NCI-H2029 (cell line): ENCODE measurements at regions not wholly inside any gene's neighbourhood (a gene's known extent, or its start where the extent isn't known, plus 50 kb on each side); places are given as distances from the start of the nearest gene placed in this dataset.

ENCODE experiments used
- DNase-seq: peaks from one replicate; lab custom pipeline; 2025; lab: John Stamatoyannopoulos, UW

DNA sequence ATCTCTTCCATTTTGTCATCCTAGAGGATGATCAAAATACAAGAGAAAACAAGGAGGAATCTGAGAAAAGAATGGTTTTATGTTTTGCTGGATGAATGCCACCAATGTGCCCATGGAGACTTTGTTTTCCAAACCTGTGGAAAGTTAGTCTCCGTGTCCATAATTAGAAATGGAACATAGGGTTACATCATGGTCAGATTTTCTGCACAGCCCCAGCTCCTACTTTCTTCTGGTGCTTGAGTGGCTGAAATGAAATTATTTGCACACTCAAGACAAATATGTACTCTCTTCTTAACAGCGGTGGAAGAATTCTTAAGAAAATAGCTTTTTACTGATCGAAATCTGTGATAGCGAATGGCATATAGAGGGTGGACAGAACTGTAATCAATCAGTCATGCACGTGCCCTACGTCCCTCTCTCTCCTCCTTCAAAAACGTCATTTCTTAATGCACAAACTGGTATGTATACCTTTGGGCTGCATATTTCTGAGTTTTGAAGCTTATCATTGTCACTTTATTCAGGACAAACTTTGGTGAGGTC, 825.2 kb downstream of the AACS start:
- no peak for DNase-seq

DNA sequence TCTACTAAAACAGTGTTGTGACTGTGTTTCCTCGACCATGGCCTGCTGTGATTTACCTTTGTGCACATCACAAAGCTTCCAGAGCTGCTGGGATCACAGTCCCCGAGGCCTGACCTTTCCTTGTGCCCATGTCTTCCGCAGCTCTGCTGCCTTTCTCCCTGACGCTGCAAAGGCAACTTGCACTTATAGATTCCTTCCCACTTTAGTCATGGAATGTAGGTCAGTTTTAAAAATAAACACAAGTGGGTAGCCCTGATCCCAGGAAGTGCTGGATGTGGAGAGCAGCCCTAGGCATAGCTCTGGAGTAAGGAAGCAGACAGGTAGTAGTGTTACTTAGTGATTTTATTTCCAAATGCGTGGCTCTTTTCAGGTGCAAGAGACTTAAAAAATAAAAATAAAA, 825.7 kb downstream of the AACS start:
- no peak for DNase-seq

DNA sequence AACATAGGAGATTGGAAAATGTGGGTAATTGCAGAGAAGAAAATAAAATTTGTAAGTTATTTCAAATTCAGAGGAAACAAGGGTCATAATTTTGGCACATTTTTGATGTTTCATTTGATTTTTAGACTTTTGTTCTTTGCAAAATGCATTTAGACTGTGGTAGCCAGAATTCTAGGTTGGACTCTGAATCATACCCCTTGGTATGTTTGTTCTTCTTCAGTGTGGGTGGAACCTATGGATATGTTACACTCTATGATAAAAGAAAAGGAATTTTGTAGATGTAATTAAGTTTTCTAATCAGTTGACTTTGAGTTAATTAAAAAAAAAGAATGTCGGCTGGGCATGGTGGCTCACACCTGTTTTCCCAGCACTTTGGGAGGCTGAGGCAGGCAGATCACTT, 827.0 kb downstream of the AACS start:
- no peak for DNase-seq

DNA sequence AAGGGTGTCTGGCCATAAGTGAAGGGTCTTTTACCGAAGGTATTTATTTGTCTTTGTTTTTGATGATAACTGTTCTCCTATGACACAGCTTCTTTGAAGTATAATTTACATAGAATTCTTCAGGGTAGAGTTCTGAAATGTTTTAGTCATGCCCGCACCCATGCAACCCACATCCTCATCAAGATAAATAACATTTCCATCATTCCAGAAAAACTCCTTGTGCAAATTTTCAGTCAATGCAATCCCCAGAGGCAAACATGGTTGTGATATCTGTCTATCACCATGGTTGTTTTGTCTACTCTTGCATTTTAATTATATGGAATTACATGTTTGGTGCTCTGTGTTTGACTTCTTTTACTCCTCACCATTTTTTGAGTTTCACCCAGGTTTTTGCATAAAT, 837.8 kb downstream of the AACS start:
- DNase-seq = no peak

DNA sequence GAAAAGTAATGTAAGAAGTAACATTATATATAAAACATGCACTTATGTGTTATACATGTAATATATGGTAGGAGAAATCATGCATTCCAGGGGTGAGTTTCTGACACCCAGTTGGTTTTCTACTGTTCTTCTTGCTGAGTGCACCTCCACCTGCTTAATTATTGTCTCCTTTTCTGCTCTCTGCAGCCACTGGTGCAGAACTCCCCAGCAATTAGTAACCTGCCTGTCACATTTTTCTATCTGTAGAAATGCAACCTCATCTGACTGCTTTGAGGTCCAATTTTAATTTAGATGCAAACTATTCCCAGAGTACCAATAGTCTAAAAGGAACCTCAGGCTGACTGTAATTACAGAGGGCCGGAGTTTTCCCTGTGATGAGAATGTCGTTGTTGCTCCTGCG, 842.1 kb downstream of the AACS start:
- DNase-seq = no peak

DNA sequence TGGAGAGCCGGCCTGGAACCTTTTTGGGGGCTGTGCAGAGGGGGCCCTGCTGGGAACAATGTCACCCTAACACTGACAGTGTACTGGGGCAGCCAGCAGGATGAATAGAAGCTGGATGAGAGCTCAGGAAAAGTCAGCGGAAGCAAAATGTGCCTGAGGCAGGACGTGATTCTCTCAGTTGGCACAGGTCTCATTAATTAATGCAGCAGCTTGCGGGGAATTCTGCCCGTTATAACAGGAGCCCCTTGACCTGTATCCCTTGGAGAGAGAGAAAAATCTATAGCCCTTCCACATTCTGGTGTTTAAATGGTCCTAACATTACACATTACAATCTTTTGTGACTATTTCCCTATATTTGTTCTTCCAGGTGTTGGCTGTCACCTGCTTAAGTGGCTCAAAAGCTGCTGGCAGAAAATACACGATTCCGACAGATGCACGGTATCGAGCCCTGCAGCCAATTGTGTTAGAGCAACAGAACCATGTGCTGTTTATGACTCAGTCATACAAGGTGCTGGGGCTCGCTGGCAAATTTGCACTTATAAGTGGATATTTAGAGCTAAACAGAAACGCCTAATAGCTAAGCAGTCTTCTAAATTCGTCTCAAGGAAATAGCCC, 854.7 kb downstream of the AACS start:
- no peak for DNase-seq

DNA sequence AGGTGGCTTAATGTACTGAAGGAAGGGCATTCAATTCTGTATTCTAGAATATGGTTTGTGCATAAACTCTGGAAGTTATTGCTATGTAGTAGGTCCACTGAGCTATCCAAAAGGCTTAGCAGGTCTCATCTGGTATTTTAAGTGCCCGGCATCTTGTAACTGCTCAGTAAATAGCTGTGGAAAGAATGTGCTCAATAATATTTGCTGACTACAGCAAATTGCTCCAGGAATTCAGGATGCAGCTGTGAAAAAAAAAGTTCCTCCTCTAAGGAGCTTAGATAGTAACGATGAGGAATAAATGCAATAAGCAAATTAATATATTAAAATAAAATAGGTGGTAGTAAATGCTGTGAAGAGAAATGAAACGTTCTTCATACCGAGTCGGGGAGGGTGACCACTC, 857.1 kb downstream of the AACS start:
- no peak for DNase-seq

DNA sequence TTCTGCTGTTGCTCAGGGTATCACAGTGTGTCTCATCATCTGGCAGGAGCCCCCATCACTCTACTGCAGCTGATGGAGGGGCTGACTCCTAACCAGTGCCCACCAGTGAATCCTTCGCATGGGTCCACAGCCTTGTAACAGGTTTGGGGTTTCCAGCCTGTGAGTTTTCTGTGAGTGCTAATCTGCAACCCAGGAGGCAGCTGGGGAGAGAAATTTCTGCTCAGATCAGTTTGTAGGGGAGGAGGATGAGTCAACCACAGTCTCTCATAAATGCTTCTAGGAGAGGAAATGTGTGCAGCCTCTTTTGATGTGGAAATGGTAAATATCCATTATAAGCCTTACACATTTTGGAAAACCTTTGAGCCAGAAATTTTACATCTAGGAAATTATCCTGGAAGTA, 871.3 kb downstream of the AACS start:
- no peak for DNase-seq

DNA sequence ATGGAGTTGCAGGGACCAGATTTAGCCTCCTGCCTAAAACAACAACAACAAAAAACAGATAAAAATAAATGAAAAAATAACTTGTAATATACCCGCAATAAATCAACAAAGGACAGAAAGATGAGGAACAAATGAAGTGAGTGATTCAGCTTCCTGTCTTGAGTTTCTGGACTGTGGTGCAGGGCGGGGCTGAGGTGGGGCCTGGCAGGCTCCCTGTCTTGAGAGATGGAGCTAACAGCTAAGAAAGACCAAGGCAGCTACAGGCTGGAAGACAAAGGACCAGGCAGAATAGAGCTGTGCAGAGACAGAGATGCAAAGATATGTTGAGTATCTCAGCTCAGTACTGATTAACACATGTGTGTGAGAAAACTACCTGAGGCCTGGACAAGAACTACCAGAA, 879.2 kb downstream of the AACS start:
- no peak for DNase-seq

DNA sequence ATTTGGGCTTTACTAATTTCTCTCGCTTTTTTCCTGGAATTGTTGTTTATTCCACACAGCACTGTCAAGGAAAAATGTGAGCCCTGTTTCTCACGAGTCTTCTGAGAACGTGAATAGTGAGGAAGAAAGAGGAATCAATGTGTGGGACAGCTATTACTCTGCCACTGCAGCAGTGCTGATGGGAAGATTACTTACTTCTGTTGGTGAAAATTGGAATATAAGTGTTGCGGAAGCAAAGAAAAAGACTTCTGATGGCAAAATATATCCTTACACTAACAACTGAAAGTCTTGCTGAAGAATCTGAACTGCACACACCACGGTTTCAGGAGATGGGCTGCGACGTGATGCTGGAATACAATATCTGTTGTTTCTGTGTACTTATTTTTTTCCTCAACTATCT, 884.2 kb downstream of the AACS start:
- DNase-seq = no peak

DNA sequence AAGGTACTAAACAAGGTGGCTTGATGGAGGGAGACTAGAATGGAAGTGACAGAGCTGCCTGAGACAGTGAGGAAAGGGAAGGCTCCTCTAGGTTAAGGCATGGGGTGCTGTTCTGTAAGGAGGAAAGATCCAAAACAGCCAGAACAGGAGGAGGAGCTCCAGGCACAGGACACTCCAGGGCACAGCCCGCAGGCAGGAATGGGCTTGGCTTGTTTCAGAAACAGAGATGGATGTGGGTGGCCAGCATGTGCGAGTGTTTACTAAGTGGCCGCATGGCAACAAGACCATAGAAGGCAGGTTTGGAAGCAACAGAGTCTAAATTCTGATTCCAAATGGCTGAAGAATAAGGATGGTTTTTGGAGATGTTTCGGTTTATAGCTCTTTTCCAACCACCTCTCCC, 889.1 kb downstream of the AACS start:
- DNase-seq = no peak

DNA sequence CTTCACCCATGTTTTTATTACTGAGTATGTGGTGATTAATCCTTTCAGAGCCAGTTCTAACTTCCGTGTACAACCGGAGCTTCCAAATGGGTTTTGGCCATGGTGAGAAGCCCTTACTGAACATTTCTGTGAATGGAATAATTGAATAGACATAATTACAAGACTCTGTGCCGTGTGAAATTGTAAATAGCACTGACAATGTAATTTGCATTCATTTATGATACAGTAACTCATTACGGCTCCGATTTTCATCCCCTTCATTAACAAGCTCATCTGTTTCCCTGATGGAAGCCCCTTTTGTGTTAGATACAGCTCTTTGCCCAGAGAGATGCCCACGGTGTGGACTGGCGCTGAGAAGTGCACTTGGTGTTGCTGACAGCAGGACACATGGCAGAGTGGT, 891.0 kb downstream of the AACS start:
- DNase-seq = no peak

DNA sequence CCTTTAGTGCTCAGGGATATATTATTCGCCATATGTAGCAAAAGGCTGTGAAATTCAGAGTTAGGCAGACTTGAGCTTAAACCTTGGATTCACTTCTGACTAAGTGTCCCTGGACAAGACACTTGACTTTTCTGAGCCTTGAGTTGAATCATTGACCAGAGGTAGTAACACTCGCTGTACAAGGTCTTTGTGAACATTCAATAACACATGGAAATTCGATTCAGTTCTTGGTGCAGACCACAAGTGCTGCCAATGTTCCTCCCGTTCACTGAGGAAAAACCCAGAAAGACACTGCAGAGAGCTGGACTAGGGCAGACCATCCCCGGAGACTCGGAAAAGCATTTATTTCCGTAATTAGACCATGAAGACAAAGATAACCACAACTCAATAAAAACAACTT, 901.4 kb downstream of the AACS start:
- DNase-seq = no peak

DNA sequence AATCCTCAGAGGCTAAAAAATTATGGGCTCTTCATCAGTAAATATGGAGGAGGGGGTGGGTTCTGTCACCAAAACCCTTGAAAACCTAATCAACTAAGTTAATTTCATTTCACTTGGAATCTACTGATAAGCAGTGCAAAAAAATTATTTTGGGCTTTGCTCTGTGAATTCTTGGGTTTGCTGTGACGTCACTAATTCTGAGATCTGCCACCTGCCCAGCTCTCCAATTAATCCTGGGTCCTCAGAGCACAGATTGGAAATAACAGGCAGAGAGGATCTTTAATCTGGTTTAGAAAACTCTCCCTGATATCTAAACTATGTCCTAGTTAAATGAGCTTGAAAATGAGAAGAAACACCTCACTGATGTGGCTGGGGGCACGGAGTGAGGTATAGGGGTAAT, 903.2 kb downstream of the AACS start:
- no peak for DNase-seq

DNA sequence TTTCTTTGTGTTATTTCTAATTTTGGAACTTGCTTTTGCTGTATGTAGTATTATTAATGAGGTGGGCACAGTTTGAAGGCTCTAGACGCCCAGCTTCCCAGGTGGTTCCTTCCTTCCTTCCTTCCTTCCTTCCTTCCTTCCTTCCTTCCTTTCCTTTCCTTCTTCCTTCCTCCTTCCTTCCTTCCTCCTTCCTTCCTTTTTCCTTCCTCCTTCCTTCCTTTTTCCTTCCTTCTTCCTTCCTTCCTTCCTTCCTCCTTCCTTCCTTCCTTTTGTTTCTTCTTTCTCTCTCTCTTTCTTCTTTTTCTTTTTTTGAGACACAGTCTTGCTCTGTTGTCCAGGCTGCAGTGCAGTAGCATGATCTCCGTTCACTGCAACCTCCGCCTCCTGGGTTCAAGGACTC, 906.7 kb downstream of the AACS start:
- DNase-seq = no peak

DNA sequence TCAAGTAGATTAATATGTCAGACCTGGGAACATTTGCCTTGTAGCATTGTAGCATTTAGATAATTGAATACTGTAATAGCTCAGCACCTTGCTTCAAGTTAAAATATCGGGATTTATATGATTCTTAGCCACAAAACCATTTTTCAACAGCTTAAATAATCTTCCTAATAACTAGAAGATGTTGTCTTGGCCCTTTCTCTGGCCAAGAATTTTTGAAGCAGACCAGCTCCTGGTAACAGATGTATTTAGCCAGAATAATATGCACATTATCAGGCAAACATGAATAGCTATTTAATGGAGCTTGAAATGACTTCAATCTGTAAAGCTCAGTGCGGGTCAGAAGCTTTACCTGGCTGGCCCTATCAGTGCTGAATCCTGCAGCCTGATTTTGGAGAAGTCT, 913.1 kb downstream of the AACS start:
- DNase-seq = no peak

DNA sequence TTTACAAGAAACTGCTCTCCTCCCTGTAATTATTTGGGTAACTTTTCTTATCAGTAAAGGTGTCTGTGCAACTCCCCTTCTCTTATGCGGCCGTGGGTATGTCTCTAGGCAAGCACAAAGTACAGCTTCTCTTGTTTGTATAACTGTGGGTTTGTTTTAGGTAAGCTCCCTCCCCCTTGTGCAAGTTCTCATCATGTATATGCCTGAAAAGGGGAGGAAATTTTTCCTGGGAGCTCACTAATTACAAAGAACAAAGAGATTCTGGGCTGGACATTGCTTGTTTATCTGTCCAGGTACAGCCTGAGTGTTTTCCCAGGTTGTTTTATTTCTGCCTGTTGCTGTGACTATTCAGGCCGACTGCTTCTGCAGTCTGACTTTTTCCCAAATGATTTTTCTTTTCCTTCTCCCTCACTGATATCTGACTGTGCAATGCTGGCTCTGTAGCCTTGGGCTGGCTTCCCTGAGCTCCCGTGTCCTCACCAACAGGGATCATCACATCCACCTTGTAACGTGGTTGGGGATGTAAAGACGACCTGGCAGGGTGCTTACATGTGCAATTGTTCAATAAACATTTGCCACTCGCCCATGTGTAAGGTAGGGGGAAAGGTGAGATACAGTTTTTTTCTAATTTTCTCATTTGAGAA, 916.5 kb downstream of the AACS start:
- no peak for DNase-seq

DNA sequence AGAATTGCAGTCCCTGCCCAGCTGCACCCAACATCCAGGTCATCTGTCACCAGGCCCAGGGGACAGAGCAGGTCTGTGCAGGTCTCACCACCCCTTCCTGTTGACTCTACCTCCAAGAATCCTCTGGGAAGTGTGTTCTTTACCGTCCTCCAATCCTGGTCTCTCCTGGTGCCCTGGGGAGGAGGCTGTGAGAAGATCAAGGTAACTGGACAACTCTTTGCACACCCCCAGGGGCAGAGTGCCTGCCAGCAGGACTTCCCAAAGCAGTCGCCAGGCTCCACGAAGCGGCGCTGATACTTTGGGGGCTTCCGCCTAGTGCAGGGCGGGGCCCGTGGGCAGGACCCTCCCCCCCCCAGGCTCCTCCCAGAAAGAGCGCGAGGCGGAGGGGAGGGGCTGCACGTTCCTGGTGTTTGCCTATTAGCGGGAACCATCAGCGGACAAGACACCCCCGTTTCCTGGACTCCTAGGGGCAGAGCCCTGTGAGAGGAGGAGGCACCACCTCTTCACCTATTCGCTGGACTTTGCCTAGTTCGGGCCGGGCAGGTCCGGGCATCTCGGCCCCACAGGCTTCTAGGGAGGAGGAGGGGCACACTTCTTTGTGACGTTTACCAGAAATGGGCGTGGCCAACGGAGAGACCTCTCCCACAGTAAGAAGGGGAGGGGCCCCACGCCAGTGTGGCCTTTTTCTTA, 918.0 kb downstream of the AACS start:
- peak; percentile 5 for DNase-seq

DNA sequence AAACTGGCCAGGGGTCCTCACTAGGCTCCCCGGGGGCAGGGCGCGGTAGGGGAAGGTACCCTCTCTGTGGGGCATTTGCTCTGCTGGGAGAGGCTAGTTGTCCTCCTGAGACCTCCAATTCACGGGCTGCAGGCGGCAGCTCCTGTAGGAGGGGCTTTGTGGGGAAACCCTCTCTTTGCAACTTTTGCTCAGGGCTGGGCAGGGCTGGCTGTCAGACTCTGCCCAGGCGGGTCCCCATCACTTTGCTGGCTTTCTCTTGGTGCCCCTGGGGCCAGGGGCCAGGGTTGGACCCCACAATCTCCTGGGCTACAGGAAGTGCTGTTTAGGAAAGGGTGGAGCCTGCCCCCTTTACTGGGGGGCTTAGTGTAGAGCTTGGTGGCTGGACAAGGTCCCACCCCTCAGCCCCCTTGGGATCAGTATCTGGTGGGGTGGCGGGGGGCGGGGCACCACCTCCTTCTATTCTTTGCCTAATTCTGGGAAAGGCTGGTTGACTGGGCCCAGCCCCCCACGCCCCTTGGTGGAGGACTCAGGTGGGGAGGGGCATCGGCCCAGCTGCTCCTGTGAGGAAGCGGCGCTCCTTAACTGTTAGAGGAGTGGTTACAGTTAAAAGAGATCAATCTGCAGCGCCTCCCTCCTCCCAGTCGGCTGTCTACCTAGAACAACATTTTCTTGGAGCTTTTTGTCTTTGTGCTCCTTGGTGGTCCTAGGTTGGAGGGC, 918.7 kb downstream of the AACS start:
- DNase-seq = no peak

DNA sequence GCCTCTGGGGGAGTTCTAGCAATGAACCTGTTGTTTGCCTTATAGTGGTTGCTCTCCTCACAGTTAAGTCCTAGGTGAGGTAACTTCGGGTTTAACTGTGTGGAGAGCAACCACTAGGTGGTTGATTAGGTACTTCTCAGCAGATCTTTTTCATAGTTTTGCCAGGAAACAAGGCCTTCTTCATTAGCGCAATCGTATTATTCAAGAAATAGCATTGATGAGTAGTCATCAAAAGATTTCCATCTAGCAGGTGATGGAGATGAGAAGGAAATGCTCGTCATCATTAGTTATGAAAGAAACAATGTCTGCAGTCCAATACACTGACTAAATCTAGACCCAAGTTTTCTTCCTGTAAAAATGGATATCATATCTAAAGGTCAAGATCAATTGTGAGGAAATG, 923.3 kb downstream of the AACS start:
- no peak for DNase-seq

DNA sequence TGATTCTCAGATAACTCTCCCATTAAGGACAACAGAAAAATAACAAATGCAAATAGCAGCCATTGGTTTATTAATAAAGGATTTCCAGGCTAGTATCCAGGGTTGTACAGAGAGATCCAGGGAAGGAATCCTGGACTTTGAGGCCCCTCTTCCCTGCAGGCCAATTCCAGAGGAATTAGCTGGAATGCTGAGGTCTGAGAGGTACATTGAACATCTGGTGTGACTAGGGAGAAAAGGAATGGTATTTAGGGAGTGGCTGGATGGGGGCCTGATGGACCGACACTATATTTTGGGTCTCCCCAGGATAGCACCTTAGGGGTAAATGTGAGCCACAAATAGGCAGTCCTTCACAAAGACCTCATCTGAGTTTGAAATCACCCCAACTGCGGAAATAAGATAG, 924.5 kb downstream of the AACS start:
- no peak for DNase-seq

DNA sequence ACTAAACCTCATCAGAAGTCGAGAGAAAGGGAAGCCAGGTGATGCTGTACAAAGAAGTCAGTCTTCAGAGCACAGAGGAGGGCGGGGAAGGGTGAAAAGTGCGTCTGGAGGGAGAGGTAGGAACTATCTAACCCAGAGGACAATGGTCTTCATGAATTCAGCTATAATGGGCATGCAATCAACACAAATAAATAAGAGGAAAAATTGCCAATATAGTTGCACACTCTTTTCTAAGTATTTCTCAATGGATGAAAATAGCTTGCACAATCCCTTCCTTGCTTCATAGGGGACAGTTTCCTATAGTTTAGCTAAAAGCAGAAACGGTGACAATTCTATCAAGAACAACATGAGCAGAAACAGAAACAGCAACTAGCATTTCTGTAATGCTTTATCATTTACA, 931.2 kb downstream of the AACS start:
- DNase-seq = no peak

DNA sequence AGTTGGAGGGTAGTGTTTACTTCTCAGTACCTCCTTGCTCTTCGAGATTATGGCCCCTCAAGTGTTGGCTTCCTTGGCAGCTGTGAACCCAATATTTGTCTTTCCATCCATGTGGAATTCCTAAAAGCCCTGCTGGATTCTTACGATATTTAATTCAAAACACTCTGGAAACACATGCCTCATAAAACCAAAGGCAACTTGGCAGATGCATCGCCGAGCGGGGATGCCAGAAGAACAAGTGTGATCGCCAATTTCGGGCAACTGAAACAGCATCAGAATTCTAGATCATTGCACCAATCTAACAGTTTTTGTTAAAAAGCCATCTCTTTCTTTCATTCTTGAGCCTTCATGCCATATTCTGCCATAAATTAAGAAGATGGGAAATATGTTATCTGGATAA, 934.4 kb downstream of the AACS start:
- no peak for DNase-seq
